Central memory CD8-positive, alpha-beta T cell (primary cell): ENCODE measurements at regions not wholly inside any gene's neighbourhood (a gene's known extent, or its start where the extent isn't known, plus 50 kb on each side); places are given as distances from the start of the nearest gene placed in this dataset.

Experiments used
- ATAC-seq: fragments of 150-1000 bp; cut with Tn5 transposase; replicated peaks from 2 replicates; pipeline ENCODE4 v1.10.0; 2022; ENCODE audit warnings: mild to moderate bottlenecking, moderate FRiP score, moderate number of reproducible peaks; ENCODE audit not compliant: poor library complexity, severe bottlenecking; ENCODE audit errors: extremely low read depth
- DNase-seq, 2 donors: peaks; one replicate each; pipeline ENCODE4 v3.0.0; 2021; ENCODE audit warnings: low spot score in 2 of 2
- H3K27ac Mint-ChIP-seq: one replicate; pipeline ENCODE4 v1.8.0; 2022; ENCODE audit warnings: low read depth, mild to moderate bottlenecking, moderate library complexity, mixed read lengths
- H3K27me3 Mint-ChIP-seq: one replicate; pipeline ENCODE4 v1.8.0; 2022; ENCODE audit warnings: mixed read lengths
- H3K36me3 Mint-ChIP-seq: one replicate; pipeline ENCODE4 v1.8.0; 2022; ENCODE audit warnings: mild to moderate bottlenecking, moderate library complexity, mixed read lengths; ENCODE audit not compliant: insufficient read depth
- H3K4me1 Mint-ChIP-seq: one replicate; pipeline ENCODE4 v1.8.0; 2022; ENCODE audit warnings: mixed read lengths
- H3K4me3 Mint-ChIP-seq: one replicate; pipeline ENCODE4 v1.8.0; 2022; ENCODE audit warnings: mild to moderate bottlenecking, moderate library complexity, mixed read lengths
- H3K9me3 Mint-ChIP-seq: one replicate; pipeline ENCODE4 v1.8.0; 2022; ENCODE audit warnings: mixed read lengths

GRCh38 chr10:93216341-93216985 lies 142.8 kb downstream of the CYP26A1 start:
- Mint-ChIP-seq H3K4me3 (no peak overlapping the region), H3K27ac (no peak overlapping the region), H3K36me3 (no peaks in the 10 kb centered on the region), H3K9me3 (no peaks in the 10 kb centered on the region), H3K4me1 (no peaks in the 10 kb centered on the region), H3K27me3 (peaks cover 9% of the 10 kb centered on the region)
- no peak for DNase-seq
- ATAC-seq, result no peak

DNA sequence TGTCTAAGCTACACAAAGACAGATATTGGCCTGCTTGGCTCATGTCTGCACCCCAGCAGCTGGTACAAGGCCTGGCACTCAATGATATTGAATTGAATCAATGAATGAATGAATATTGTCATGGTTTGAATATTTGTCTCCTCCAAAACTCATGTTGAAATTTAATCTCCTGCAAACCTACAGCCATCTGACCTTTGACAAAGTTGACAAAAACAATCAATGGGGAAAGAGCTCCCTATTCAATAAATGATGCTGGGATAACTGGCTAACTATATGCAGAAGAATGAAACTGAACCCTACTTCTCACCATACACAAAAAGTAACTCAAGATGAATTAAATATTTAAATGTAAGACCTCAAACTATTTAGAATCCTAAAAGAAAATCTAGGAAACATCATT lies 144.7 kb downstream of the CYP26A1 start:
- no peak for ATAC-seq
- Mint-ChIP-seq H3K9me3 (no peaks in the 10 kb centered on the region), H3K36me3 (no peaks in the 10 kb centered on the region), H3K4me3 (no peak overlapping the region), H3K27me3 (peaks cover 9% of the 10 kb centered on the region), H3K27ac (no peak overlapping the region), H3K4me1 (no peaks in the 10 kb centered on the region)
- DNase-seq, result no peak

GRCh38 chr10:93219347-93219746 lies 145.7 kb downstream of the CYP26A1 start:
- DNase-seq, result no peak

GRCh38 chr10:93220296-93221170 lies 146.8 kb downstream of the CYP26A1 start:
- DNase-seq (no peak), ATAC-seq (no peak)
- no peaks in the 10 kb centered on the region for H3K36me3 Mint-ChIP-seq
- H3K9me3 Mint-ChIP-seq, result no peaks in the 10 kb centered on the region
- H3K27ac Mint-ChIP-seq, result no peak overlapping the region
- H3K4me1 Mint-ChIP-seq, result no peaks in the 10 kb centered on the region
- H3K27me3 Mint-ChIP-seq, result peaks cover 9% of the 10 kb centered on the region
- H3K4me3 Mint-ChIP-seq, result no peak overlapping the region

More at GRCh38 chr10:93219347-93219746, 145.7 kb downstream of the CYP26A1 start:
- no peak overlapping the region for H3K27ac Mint-ChIP-seq
- no peaks in the 10 kb centered on the region for H3K36me3 Mint-ChIP-seq
- no peak overlapping the region for H3K4me3 Mint-ChIP-seq
- H3K27me3 Mint-ChIP-seq, result peaks cover 9% of the 10 kb centered on the region
- no peaks in the 10 kb centered on the region for H3K4me1 Mint-ChIP-seq
- no peak for ATAC-seq
- H3K9me3 Mint-ChIP-seq, result no peaks in the 10 kb centered on the region

DNA sequence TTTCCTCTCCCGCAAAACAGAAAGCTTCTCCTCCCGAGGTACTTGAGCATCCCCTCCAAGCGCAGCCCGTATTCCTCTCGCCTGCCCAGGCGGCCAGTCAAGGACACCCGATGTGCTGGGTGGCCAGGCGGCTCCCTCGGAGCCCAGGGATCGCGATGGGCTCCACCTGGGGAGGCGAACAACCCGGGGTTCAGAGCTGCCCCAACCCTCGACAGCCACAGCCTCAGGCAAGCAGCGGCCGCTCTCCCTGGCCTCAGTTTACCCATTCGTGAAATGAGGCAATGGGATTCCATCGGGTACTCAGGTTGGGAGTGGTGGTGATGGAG lies 147.4 kb downstream of the CYP26A1 start:
- peaks cover 9% of the 10 kb centered on the region for H3K27me3 Mint-ChIP-seq
- ATAC-seq (no peak), DNase-seq (no peak)
- H3K4me1 Mint-ChIP-seq, result no peaks in the 10 kb centered on the region
- no peaks in the 10 kb centered on the region for H3K9me3 Mint-ChIP-seq
- no peak overlapping the region for H3K4me3 Mint-ChIP-seq
- H3K27ac Mint-ChIP-seq, result no peak overlapping the region
- H3K36me3 Mint-ChIP-seq, result no peaks in the 10 kb centered on the region

- Mint-ChIP-seq H3K27me3 (peaks cover 6% of the 10 kb centered on the region), H3K4me1 (no peaks in the 10 kb centered on the region), H3K27ac (no peak overlapping the region), H3K9me3 (no peaks in the 10 kb centered on the region), H3K36me3 (no peaks in the 10 kb centered on the region), H3K4me3 (no peak overlapping the region)
- no peak for DNase-seq
- no peak for ATAC-seq
Measured at GRCh38 chr10:93221521-93221920, 147.8 kb downstream of the CYP26A1 start.

DNA sequence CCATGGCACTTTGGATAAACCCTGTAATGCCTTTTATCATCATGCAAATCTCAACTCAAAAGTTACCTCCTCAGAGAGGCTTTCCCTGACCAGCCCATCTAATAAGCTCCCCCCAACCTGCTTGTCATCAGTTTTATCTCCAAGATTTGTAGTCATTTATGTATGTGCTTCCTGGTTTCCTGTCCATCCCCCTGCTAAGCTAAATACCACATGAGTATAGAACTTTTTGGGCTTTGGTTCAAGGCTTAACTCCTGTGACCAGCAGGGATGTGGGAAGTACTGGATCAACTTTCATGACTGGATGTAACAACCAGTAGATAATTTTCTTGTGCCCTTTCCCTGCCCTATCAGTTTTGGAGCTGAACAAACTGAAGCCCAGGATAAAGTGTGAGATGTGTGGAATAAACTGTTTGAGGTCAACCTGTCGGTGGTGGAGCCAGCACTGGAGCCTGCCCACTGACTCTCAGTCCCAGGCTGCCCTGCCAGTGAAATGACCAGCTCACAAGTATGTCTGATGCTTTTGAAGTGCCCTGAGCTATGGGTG lies 148.6 kb downstream of the CYP26A1 start:
- Mint-ChIP-seq H3K4me1 (no peaks in the 10 kb centered on the region), H3K9me3 (no peaks in the 10 kb centered on the region), H3K4me3 (no peak overlapping the region), H3K36me3 (no peaks in the 10 kb centered on the region), H3K27me3 (no peaks in the 10 kb centered on the region), H3K27ac (no peak overlapping the region)
- ATAC-seq (no peak), DNase-seq (no peak)

- no peak for ATAC-seq
- no peaks in the 10 kb centered on the region for H3K4me1 Mint-ChIP-seq
- DNase-seq, result no peak
- H3K36me3 Mint-ChIP-seq, result no peaks in the 10 kb centered on the region
- no peak overlapping the region for H3K4me3 Mint-ChIP-seq
- H3K27ac Mint-ChIP-seq, result no peak overlapping the region
- H3K27me3 Mint-ChIP-seq, result no peaks in the 10 kb centered on the region
- no peaks in the 10 kb centered on the region for H3K9me3 Mint-ChIP-seq
Measured at GRCh38 chr10:93222876-93223275, 149.2 kb downstream of the CYP26A1 start.

- Mint-ChIP-seq H3K4me3 (no peak overlapping the region), H3K27me3 (no peaks in the 10 kb centered on the region), H3K27ac (no peak overlapping the region), H3K36me3 (no peaks in the 10 kb centered on the region), H3K4me1 (no peaks in the 10 kb centered on the region), H3K9me3 (no peaks in the 10 kb centered on the region)
- no peak for ATAC-seq
- DNase-seq, result no peak
Measured at GRCh38 chr10:93223336-93223735, 149.6 kb downstream of the CYP26A1 start.

- Mint-ChIP-seq H3K27me3 (peaks cover 4% of the 10 kb centered on the region), H3K4me3 (no peak overlapping the region), H3K27ac (no peak overlapping the region), H3K4me1 (no peaks in the 10 kb centered on the region), H3K9me3 (no peaks in the 10 kb centered on the region), H3K36me3 (no peaks in the 10 kb centered on the region)
- no peak for ATAC-seq
- no peak for DNase-seq
Measured at GRCh38 chr10:93224005-93224779, 150.5 kb downstream of the CYP26A1 start.

- no peaks in the 10 kb centered on the region for H3K36me3 Mint-ChIP-seq
- DNase-seq (no peak), ATAC-seq (no peak)
- no peaks in the 10 kb centered on the region for H3K9me3 Mint-ChIP-seq
- peaks cover 20% of the 10 kb centered on the region for H3K27me3 Mint-ChIP-seq
- H3K27ac Mint-ChIP-seq, result no peak overlapping the region
- H3K4me1 Mint-ChIP-seq, result no peaks in the 10 kb centered on the region
- no peak overlapping the region for H3K4me3 Mint-ChIP-seq
Measured at GRCh38 chr10:93225938-93226337, 152.2 kb downstream of the CYP26A1 start.

GRCh38 chr10:93226619-93227018 lies 152.9 kb downstream of the CYP26A1 start:
- H3K9me3 Mint-ChIP-seq, result no peaks in the 10 kb centered on the region
- DNase-seq (no peak), ATAC-seq (no peak)
- no peaks in the 10 kb centered on the region for H3K4me1 Mint-ChIP-seq
- H3K27me3 Mint-ChIP-seq, result peaks cover 24% of the 10 kb centered on the region
- H3K36me3 Mint-ChIP-seq, result no peaks in the 10 kb centered on the region
- no peak overlapping the region for H3K27ac Mint-ChIP-seq
- no peak overlapping the region for H3K4me3 Mint-ChIP-seq
